OCI-LY1 (cell line): ENCODE measurements at regions not wholly inside any gene's neighbourhood (a gene's known extent, or its start where the extent isn't known, plus 50 kb on each side); places are given as distances from the start of the nearest gene placed in this dataset.

Experiments
- CTCF ChIP-seq: fragments of 200-600 bp; sonication (generic), shearing (Covaris generic); IDR thresholded peaks from 2 replicates; pipeline ENCODE4 v1.5.1; 2017; ENCODE audit warnings: mild to moderate bottlenecking, antibody characterized with exemption, low read length, moderate library complexity, mixed read lengths
- EZH2 ChIP-seq: fragments of 200-600 bp; sonication (generic), shearing (Covaris generic); IDR thresholded peaks from 2 replicates; pipeline ENCODE4 v1.8.0; 2017; ENCODE audit warnings: borderline replicate concordance, mixed run types, mild to moderate bottlenecking, antibody characterized with exemption, low read length, moderate library complexity, mixed read lengths

- TF ChIP-seq CTCF = no peak
- no peak for TF ChIP-seq EZH2
Observed at GRCh38 chr4:115803825-115804224, 690.4 kb upstream of the NDST4 start.
